DND-41 (cell line): ENCODE measurements at regions not wholly inside any gene's neighbourhood (a gene's known extent, or its start where the extent isn't known, plus 50 kb on each side); places are given as distances from the start of the nearest gene placed in this dataset.

Experiments
- ATAC-seq: fragments of 200-7000 bp; cut with Tn5 transposase; 3 replicates; pipeline ENCODE4 v1.9.1; 2021; ENCODE audit warnings: low read depth; ENCODE audit not compliant: insufficient read depth
- DNase-seq: peaks from one replicate; pipeline ENCODE4 v3.0.0-alpha.2; 2020
- H2AFZ ChIP-seq: 2 replicates; pipeline ENCODE4 v1.6.0; 2012; ENCODE audit warnings: low read depth, low read length
- H3K27ac ChIP-seq: 2 replicates; pipeline ENCODE4 v1.5.1; 2012; ENCODE audit warnings: low read length, inconsistent platforms
- H3K27me3 ChIP-seq: fragments of 200-600 bp; sonication (generic); 2 replicates; pipeline ENCODE4 v1.6.0; 2012; ENCODE audit warnings: low read length, mild to moderate bottlenecking, inconsistent platforms; ENCODE audit not compliant: insufficient read depth, poor library complexity
- H3K36me3 ChIP-seq: 2 replicates; pipeline ENCODE4 v1.5.1; 2012; ENCODE audit warnings: low read length, inconsistent platforms; ENCODE audit not compliant: insufficient read depth
- H3K4me1 ChIP-seq: 2 replicates; pipeline ENCODE4 v1.5.1; 2012; ENCODE audit warnings: mild to moderate bottlenecking, low read length; ENCODE audit not compliant: insufficient read depth
- H3K4me2 ChIP-seq: 2 replicates; pipeline ENCODE4 v1.6.0; 2012; ENCODE audit warnings: mild to moderate bottlenecking, moderate library complexity, low read length, inconsistent platforms; ENCODE audit not compliant: insufficient read depth
- H3K4me3 ChIP-seq, 2 experiments: fragments of 200-600 bp in 1 of 2; shearing (Covaris generic) in 1 of 2; 2 replicates each; pipeline ENCODE4 v1.5.1; 2012 to 2016; ENCODE audit warnings: inconsistent platforms in 2 of 2, low read length in 2 of 2, mild to moderate bottlenecking in 2 of 2, low read depth in 1 of 2, moderate library complexity in 1 of 2
- H3K79me2 ChIP-seq: 2 replicates; pipeline ENCODE4 v1.6.0; 2012; ENCODE audit warnings: low read length, inconsistent platforms; ENCODE audit not compliant: insufficient read depth
- H3K9ac ChIP-seq: 2 replicates; pipeline ENCODE4 v1.6.0; 2012; ENCODE audit warnings: low read depth, mild to moderate bottlenecking, inconsistent platforms, low read length, moderate library complexity
- H3K9me3 ChIP-seq: 2 replicates; pipeline ENCODE4 v1.5.1; 2012; ENCODE audit warnings: low read length, moderate library complexity, mild to moderate bottlenecking, inconsistent platforms; ENCODE audit not compliant: insufficient read depth, severe bottlenecking
- H4K20me1 ChIP-seq: 2 replicates; pipeline ENCODE4 v1.6.0; 2012; ENCODE audit warnings: low read length; ENCODE audit not compliant: insufficient read depth
- EZH2 ChIP-seq: IDR thresholded peaks from 3 replicates; pipeline ENCODE4 v1.6.1; 2012; ENCODE audit warnings: borderline replicate concordance, low read depth, mild to moderate bottlenecking, moderate library complexity, low read length, inconsistent platforms; ENCODE audit not compliant: severe bottlenecking
- TF ChIP-seq, protein P1 (sequence below): IDR thresholded peaks from 2 replicates; pipeline ENCODE4 v1.5.1; 2012; ENCODE audit warnings: borderline replicate concordance, low read length, moderate library complexity, mild to moderate bottlenecking; ENCODE audit not compliant: poor library complexity, severe bottlenecking; ENCODE audit errors: extremely low read depth

GRCh38 chr13:111485491-111486250 lies 165.2 kb downstream of the TEX29 start:
- no peak overlapping the region for H3K4me2 ChIP-seq
- H3K9me3 ChIP-seq = peaks cover 16% of the 10 kb centered on the region
- H3K4me3 ChIP-seq = no peak overlapping the region
- H3K27ac ChIP-seq = no peak overlapping the region
- no peaks in the 10 kb centered on the region for H4K20me1 ChIP-seq
- no peak for TF ChIP-seq EZH2
- TF ChIP-seq, protein P1, sequence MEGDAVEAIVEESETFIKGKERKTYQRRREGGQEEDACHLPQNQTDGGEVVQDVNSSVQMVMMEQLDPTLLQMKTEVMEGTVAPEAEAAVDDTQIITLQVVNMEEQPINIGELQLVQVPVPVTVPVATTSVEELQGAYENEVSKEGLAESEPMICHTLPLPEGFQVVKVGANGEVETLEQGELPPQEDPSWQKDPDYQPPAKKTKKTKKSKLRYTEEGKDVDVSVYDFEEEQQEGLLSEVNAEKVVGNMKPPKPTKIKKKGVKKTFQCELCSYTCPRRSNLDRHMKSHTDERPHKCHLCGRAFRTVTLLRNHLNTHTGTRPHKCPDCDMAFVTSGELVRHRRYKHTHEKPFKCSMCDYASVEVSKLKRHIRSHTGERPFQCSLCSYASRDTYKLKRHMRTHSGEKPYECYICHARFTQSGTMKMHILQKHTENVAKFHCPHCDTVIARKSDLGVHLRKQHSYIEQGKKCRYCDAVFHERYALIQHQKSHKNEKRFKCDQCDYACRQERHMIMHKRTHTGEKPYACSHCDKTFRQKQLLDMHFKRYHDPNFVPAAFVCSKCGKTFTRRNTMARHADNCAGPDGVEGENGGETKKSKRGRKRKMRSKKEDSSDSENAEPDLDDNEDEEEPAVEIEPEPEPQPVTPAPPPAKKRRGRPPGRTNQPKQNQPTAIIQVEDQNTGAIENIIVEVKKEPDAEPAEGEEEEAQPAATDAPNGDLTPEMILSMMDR = no peak
- DNase-seq (no peak), ATAC-seq (no peak)
- H2AFZ ChIP-seq = no peak overlapping the region
- no peaks in the 10 kb centered on the region for H3K79me2 ChIP-seq
- H3K36me3 ChIP-seq = no peaks in the 10 kb centered on the region
- no peaks in the 10 kb centered on the region for H3K27me3 ChIP-seq
- H3K9ac ChIP-seq = no peak overlapping the region
- no peaks in the 10 kb centered on the region for H3K4me1 ChIP-seq

- ATAC-seq = no peak
- Histone ChIP-seq H2AFZ (no peak overlapping the region), H4K20me1 (no peaks in the 10 kb centered on the region), H3K9ac (no peak overlapping the region), H3K27ac (no peak overlapping the region), H3K36me3 (no peaks in the 10 kb centered on the region), H3K4me1 (no peaks in the 10 kb centered on the region), H3K4me3 (no peak overlapping the region), H3K4me2 (no peak overlapping the region), H3K79me2 (no peaks in the 10 kb centered on the region), H3K27me3 (no peaks in the 10 kb centered on the region), H3K9me3 (peaks cover 16% of the 10 kb centered on the region)
- DNase-seq = no peak
- no peak for TF ChIP-seq EZH2
- TF ChIP-seq, protein P1 = no peak
Observed at GRCh38 chr13:111486331-111486730, 165.9 kb downstream of the TEX29 start.

GRCh38 chr13:111486801-111487200 lies 166.4 kb downstream of the TEX29 start:
- H4K20me1 ChIP-seq = no peaks in the 10 kb centered on the region
- DNase-seq (no peak), ATAC-seq (no peak)
- H3K36me3 ChIP-seq = no peaks in the 10 kb centered on the region
- no peak for TF ChIP-seq EZH2
- H3K79me2 ChIP-seq = no peaks in the 10 kb centered on the region
- no peak overlapping the region for H3K4me3 ChIP-seq
- no peak overlapping the region for H2AFZ ChIP-seq
- no peak overlapping the region for H3K27ac ChIP-seq
- no peak overlapping the region for H3K4me2 ChIP-seq
- no peaks in the 10 kb centered on the region for H3K27me3 ChIP-seq
- peaks cover 16% of the 10 kb centered on the region for H3K9me3 ChIP-seq
- H3K9ac ChIP-seq = no peak overlapping the region
- no peaks in the 10 kb centered on the region for H3K4me1 ChIP-seq

DNA sequence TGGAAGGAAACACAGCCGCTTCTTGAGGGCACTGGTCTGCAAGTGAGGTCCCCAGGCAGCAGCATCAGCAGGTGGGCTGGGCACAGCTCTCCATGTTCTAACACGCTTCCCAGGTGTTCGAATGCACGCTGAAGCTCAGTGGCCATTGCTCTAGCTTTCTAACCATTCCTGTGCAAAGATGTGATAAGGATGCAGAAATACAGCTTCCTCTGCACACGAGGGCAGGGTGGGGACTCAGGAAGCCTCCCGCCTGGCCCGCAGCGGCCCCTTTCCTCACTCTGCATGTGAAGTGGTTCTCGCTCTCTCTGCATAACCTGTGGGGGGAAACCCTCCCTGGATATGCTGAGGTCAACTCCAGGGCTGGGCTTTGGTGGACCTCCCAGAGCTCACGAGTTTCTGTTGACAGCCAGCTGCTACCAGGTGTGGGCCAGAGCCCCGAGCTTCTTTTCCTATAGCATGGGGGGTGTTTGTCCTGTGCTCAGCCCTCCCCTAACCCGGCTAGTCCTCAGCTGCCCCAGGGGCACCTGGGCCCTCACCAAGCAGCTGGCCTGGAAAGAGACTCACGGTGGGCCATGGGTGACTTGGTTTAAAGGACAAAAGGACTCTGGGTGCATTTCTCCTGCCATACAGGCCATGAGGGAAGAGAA lies 168.2 kb downstream of the TEX29 start:
- H3K27me3 ChIP-seq = no peaks in the 10 kb centered on the region
- no peaks in the 10 kb centered on the region for H3K79me2 ChIP-seq
- no peaks in the 10 kb centered on the region for H4K20me1 ChIP-seq
- no peak overlapping the region for H3K4me2 ChIP-seq
- no peak overlapping the region for H2AFZ ChIP-seq
- H3K9me3 ChIP-seq = peaks cover 16% of the 10 kb centered on the region
- no peak overlapping the region for H3K9ac ChIP-seq
- H3K4me1 ChIP-seq = no peaks in the 10 kb centered on the region
- H3K27ac ChIP-seq = no peak overlapping the region
- no peak overlapping the region for H3K4me3 ChIP-seq
- ATAC-seq (no peak), DNase-seq (no peak)
- H3K36me3 ChIP-seq = no peaks in the 10 kb centered on the region
- TF ChIP-seq, protein P1 = no peak
